ENCODE measurements at regions not wholly inside any gene's neighbourhood (a gene's known extent, or its start where the extent isn't known, plus 50 kb on each side); places are given as distances from the start of the nearest gene placed in this dataset.

- no peaks in the 10 kb centered on the region for H3K4me1 Mint-ChIP-seq
- H3K27me3 ChIP-seq (ENCODE audit: control insufficient read depth, insufficient read depth, low read length), result no peaks in the 10 kb centered on the region
- H3K27me3 Mint-ChIP-seq (ENCODE audit: low read depth in 2 of 2), result no peaks in the 10 kb centered on the region
- DNase-seq (no peak), ATAC-seq (no peak)
- no peak overlapping the region for H3K4me3 ChIP-seq (ENCODE audit: low read length)
- TF ChIP-seq CTCF (IDR thresholded peaks at IDR 0.05), result no peak
- intact Hi-C loops (cut with micrococcal nuclease), result no loop called here
- H3K4me1 ChIP-seq (ENCODE audit: control insufficient read depth, insufficient read depth, low read length), result no peaks in the 10 kb centered on the region
- H3K36me3 ChIP-seq (ENCODE audit: control insufficient read depth, insufficient read depth, low read length), result no peaks in the 10 kb centered on the region
- peaks cover 3% of the 10 kb centered on the region for H3K9me3 ChIP-seq (ENCODE audit: control insufficient read depth, insufficient read depth, low read length)
- H3K27ac ChIP-seq (ENCODE audit: low read length), result no peak overlapping the region
- H3K36me3 Mint-ChIP-seq, result no peaks in the 10 kb centered on the region
- H3K27ac Mint-ChIP-seq, result no peak overlapping the region
- no peak overlapping the region for H3K4me3 Mint-ChIP-seq
- peaks cover 5 to 10% of the 10 kb centered on the region in 2 donors for H3K9me3 Mint-ChIP-seq
Observed at GRCh38 chr13:89980896-89981295, 1366.6 kb upstream of the MIR17HG start.

GRCh38 chr13:89982407-89983095, 1364.9 kb upstream of the MIR17HG start:
- Mint-ChIP-seq H3K9me3 (peaks cover 5 to 10% of the 10 kb centered on the region in 2 donors), H3K4me3 (no peak overlapping the region), H3K27ac (no peak overlapping the region), H3K27me3 (ENCODE audit: low read depth in 2 of 2) (no peaks in the 10 kb centered on the region), H3K36me3 (no peaks in the 10 kb centered on the region), H3K4me1 (no peaks in the 10 kb centered on the region)
- Histone ChIP-seq H3K27ac (ENCODE audit: low read length) (no peak overlapping the region), H3K36me3 (ENCODE audit: control insufficient read depth, insufficient read depth, low read length) (no peaks in the 10 kb centered on the region), H3K9me3 (ENCODE audit: control insufficient read depth, insufficient read depth, low read length) (peaks cover 3% of the 10 kb centered on the region), H3K4me3 (ENCODE audit: low read length) (no peak overlapping the region), H3K27me3 (ENCODE audit: control insufficient read depth, insufficient read depth, low read length) (no peaks in the 10 kb centered on the region), H3K4me1 (ENCODE audit: control insufficient read depth, insufficient read depth, low read length) (no peaks in the 10 kb centered on the region)
- DNase-seq, result no peak
- no peak for ATAC-seq
- TF ChIP-seq CTCF (IDR thresholded peaks at IDR 0.05), result no peak
- WGBS (ENCODE audit: insufficient coverage), result 75% methylated on average over 1 of the region's 5 CpGs
- intact Hi-C loops (cut with micrococcal nuclease), result no loop called here

- 90% methylated on average over 4 of the region's 4 CpGs for WGBS (ENCODE audit: insufficient coverage)
- Histone ChIP-seq H3K9me3 (ENCODE audit: control insufficient read depth, insufficient read depth, low read length) (peaks cover 8% of the 10 kb centered on the region), H3K27ac (ENCODE audit: low read length) (no peak overlapping the region), H3K27me3 (ENCODE audit: control insufficient read depth, insufficient read depth, low read length) (no peaks in the 10 kb centered on the region), H3K4me3 (ENCODE audit: low read length) (no peak overlapping the region), H3K4me1 (ENCODE audit: control insufficient read depth, insufficient read depth, low read length) (no peaks in the 10 kb centered on the region), H3K36me3 (ENCODE audit: control insufficient read depth, insufficient read depth, low read length) (no peaks in the 10 kb centered on the region)
- Mint-ChIP-seq H3K9me3 (peaks cover 6 to 14% of the 10 kb centered on the region in 2 donors), H3K4me1 (no peaks in the 10 kb centered on the region), H3K36me3 (no peaks in the 10 kb centered on the region), H3K27ac (no peak overlapping the region), H3K27me3 (ENCODE audit: low read depth in 2 of 2) (no peaks in the 10 kb centered on the region), H3K4me3 (no peak overlapping the region)
- no peak for DNase-seq
- no peak for TF ChIP-seq CTCF (IDR thresholded peaks at IDR 0.05)
- intact Hi-C loops (cut with micrococcal nuclease), result no loop called here
- no peak for ATAC-seq
Observed at GRCh38 chr13:89988206-89988605, 1359.3 kb upstream of the MIR17HG start.

DNA sequence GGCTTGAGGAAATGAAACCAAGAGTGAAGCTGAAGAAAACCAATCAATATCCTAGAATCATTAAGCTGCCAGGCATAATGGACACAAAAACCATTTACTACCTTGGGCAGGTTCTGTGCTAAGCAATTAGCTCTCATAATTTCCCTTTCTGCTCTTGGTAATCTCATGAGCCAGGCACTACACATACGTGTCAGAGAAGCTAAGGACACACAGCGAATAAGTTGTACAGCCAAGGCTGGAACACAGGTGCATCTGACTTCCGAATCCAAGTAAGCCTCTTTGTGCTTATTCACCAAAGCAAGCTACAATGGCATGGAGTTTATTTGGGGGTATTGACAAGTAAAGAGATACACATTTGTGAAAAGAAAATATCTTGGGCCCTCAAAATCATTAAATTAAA, 1343.9 kb upstream of the MIR17HG start:
- Mint-ChIP-seq H3K4me1 (no peaks in the 10 kb centered on the region), H3K36me3 (no peaks in the 10 kb centered on the region), H3K9me3 (peaks cover 14 to 24% of the 10 kb centered on the region in 2 donors), H3K27me3 (ENCODE audit: low read depth in 2 of 2) (no peaks in the 10 kb centered on the region), H3K4me3 (no peak overlapping the region), H3K27ac (no peak overlapping the region)
- DNase-seq (no peak), ATAC-seq (no peak)
- Histone ChIP-seq H3K4me3 (ENCODE audit: low read length) (no peak overlapping the region), H3K36me3 (ENCODE audit: control insufficient read depth, insufficient read depth, low read length) (no peaks in the 10 kb centered on the region), H3K9me3 (ENCODE audit: control insufficient read depth, insufficient read depth, low read length) (peaks cover 10% of the 10 kb centered on the region), H3K27ac (ENCODE audit: low read length) (no peak overlapping the region), H3K4me1 (ENCODE audit: control insufficient read depth, insufficient read depth, low read length) (no peaks in the 10 kb centered on the region), H3K27me3 (ENCODE audit: control insufficient read depth, insufficient read depth, low read length) (no peaks in the 10 kb centered on the region)
- intact Hi-C loops (cut with micrococcal nuclease), result no loop called here
- no peak for TF ChIP-seq CTCF (IDR thresholded peaks at IDR 0.05)
- WGBS (ENCODE audit: insufficient coverage), result 82% methylated on average over 3 of the region's 3 CpGs
